ENCODE measurements at regions not wholly inside any gene's neighbourhood (a gene's known extent, or its start where the extent isn't known, plus 50 kb on each side); places are given as distances from the start of the nearest gene placed in this dataset.

DNA sequence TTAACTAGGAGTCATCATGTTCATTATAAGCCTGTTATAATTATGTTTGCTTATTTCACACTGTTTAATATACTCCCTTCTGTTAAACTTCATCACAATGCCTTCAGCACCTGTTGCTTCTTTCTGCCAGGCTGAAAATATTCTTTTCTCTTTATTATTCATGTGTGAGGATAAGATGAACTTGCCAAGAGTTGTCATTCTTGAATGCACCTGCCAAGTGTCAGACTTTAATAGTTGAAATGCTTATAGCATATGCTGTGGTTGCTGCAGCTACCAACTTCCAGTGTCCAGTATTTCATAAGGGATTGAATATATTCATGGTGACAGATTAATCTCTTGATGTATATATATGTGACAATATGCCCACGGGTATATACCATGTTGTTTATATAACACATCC lies 339.2 kb upstream of the MEOX2 start:
- Histone ChIP-seq H3K4me3 (ENCODE audit: low read depth in 2 of 2, low read length in 2 of 2) (no peak overlapping the region), H3K27me3 (ENCODE audit: control insufficient read depth, insufficient read depth, low read length) (no peaks in the 10 kb centered on the region), H3K4me1 (ENCODE audit: control insufficient read depth, insufficient read depth, low read length) (no peaks in the 10 kb centered on the region), H3K36me3 (ENCODE audit: control insufficient read depth, insufficient read depth, low read length) (no peaks in the 10 kb centered on the region), H3K27ac (ENCODE audit: low read length) (no peak overlapping the region), H3K9me3 (ENCODE audit: control insufficient read depth, insufficient read depth, low read depth, low read length) (no peaks in the 10 kb centered on the region)
- ATAC-seq (no peak), DNase-seq (ENCODE audit: low read depth, low spot score) (no peak)
- POLR2A ChIA-PET = interaction anchor here (0.6 kb wide), 1 partner anchor 73 kb away, joined by 8 read pairs; no protein-coding TSS in a partner anchor
- CTCF ChIA-PET = no interaction called here
- no peak for TF ChIP-seq SIN3A (IDR thresholded peaks at IDR 0.05; ENCODE audit: borderline replicate concordance, insufficient read depth, low read depth, low read length)
- TF ChIP-seq, protein P1, sequence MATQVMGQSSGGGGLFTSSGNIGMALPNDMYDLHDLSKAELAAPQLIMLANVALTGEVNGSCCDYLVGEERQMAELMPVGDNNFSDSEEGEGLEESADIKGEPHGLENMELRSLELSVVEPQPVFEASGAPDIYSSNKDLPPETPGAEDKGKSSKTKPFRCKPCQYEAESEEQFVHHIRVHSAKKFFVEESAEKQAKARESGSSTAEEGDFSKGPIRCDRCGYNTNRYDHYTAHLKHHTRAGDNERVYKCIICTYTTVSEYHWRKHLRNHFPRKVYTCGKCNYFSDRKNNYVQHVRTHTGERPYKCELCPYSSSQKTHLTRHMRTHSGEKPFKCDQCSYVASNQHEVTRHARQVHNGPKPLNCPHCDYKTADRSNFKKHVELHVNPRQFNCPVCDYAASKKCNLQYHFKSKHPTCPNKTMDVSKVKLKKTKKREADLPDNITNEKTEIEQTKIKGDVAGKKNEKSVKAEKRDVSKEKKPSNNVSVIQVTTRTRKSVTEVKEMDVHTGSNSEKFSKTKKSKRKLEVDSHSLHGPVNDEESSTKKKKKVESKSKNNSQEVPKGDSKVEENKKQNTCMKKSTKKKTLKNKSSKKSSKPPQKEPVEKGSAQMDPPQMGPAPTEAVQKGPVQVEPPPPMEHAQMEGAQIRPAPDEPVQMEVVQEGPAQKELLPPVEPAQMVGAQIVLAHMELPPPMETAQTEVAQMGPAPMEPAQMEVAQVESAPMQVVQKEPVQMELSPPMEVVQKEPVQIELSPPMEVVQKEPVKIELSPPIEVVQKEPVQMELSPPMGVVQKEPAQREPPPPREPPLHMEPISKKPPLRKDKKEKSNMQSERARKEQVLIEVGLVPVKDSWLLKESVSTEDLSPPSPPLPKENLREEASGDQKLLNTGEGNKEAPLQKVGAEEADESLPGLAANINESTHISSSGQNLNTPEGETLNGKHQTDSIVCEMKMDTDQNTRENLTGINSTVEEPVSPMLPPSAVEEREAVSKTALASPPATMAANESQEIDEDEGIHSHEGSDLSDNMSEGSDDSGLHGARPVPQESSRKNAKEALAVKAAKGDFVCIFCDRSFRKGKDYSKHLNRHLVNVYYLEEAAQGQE (IDR thresholded peaks at IDR 0.05; ENCODE audit: insufficient read depth in 1 of 2, low read depth in 2 of 2, low read length in 1 of 2) = no peak
- TF ChIP-seq, protein P2, sequence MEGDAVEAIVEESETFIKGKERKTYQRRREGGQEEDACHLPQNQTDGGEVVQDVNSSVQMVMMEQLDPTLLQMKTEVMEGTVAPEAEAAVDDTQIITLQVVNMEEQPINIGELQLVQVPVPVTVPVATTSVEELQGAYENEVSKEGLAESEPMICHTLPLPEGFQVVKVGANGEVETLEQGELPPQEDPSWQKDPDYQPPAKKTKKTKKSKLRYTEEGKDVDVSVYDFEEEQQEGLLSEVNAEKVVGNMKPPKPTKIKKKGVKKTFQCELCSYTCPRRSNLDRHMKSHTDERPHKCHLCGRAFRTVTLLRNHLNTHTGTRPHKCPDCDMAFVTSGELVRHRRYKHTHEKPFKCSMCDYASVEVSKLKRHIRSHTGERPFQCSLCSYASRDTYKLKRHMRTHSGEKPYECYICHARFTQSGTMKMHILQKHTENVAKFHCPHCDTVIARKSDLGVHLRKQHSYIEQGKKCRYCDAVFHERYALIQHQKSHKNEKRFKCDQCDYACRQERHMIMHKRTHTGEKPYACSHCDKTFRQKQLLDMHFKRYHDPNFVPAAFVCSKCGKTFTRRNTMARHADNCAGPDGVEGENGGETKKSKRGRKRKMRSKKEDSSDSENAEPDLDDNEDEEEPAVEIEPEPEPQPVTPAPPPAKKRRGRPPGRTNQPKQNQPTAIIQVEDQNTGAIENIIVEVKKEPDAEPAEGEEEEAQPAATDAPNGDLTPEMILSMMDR (IDR thresholded peaks at IDR 0.05) = no peak
- TF ChIP-seq POLR2AphosphoS5 (IDR thresholded peaks at IDR 0.05; ENCODE audit: low read depth, low read length) = no peak
- no peak for TF ChIP-seq TCF7L2 (IDR thresholded peaks at IDR 0.05; ENCODE audit: low read depth, low read length)
- in situ Hi-C loops (cut with HindIII; ENCODE audit: low pct_unique_long_range_greater_than_20kb, low sequenced_read_pairs) (no loop called here), intact Hi-C loops (cut with micrococcal nuclease; ENCODE audit: unreplicated experiment) (no loop called here)
- BruUV-seq (replicated peaks) = no TSS peak

DNA sequence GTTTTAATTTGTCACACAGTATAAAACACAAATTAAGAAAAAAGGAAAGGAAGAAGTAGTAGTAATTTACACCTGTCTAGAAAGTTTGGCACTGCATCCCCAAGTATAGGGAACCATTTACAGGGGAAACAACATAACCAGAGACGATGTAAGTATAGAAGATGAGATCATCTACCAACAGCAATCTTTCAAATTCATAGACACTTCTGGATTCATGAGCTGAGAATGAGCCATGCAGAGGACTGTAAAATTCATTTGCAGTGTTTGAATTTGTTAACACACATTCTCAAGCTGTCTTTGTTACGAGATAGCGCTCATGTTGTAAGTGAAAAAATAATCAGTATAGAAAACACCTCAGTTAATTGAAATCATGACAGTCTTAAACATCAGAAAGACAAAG lies 337.0 kb upstream of the MEOX2 start:
- intact Hi-C loops (cut with micrococcal nuclease; ENCODE audit: unreplicated experiment) = no loop called here
- no peak for ATAC-seq
- no peaks in the 10 kb centered on the region for H3K9me3 ChIP-seq (ENCODE audit: control insufficient read depth, insufficient read depth, low read depth, low read length)
- no peak for DNase-seq (ENCODE audit: low read depth, low spot score)
- in situ Hi-C loops (cut with HindIII; ENCODE audit: low pct_unique_long_range_greater_than_20kb, low sequenced_read_pairs) = no loop called here
- POLR2A ChIA-PET = no interaction called here
- H3K27ac ChIP-seq (ENCODE audit: low read length) = no peak overlapping the region
- CTCF ChIA-PET = no interaction called here
- H3K36me3 ChIP-seq (ENCODE audit: control insufficient read depth, insufficient read depth, low read length) = no peaks in the 10 kb centered on the region
- H3K27me3 ChIP-seq (ENCODE audit: control insufficient read depth, insufficient read depth, low read length) = no peaks in the 10 kb centered on the region
- H3K4me1 ChIP-seq (ENCODE audit: control insufficient read depth, insufficient read depth, low read length) = no peaks in the 10 kb centered on the region
- no TSS peak for BruUV-seq (replicated peaks)
- no peak for TF ChIP-seq SIN3A (IDR thresholded peaks at IDR 0.05; ENCODE audit: borderline replicate concordance, insufficient read depth, low read depth, low read length)
- no peak for TF ChIP-seq POLR2AphosphoS5 (IDR thresholded peaks at IDR 0.05; ENCODE audit: low read depth, low read length)
- no peak for TF ChIP-seq TCF7L2 (IDR thresholded peaks at IDR 0.05; ENCODE audit: low read depth, low read length)
- TF ChIP-seq, protein P2 (IDR thresholded peaks at IDR 0.05) = no peak
- TF ChIP-seq, protein P1 (IDR thresholded peaks at IDR 0.05; ENCODE audit: insufficient read depth in 1 of 2, low read depth in 2 of 2, low read length in 1 of 2) = no peak
- no peak overlapping the region for H3K4me3 ChIP-seq (ENCODE audit: low read depth in 2 of 2, low read length in 2 of 2)

Measured in Panc1 (cell line).